CD4-positive, CD25-positive, alpha-beta regulatory T cell (primary cell): ENCODE measurements at regions not wholly inside any gene's neighbourhood (a gene's known extent, or its start where the extent isn't known, plus 50 kb on each side); places are given as distances from the start of the nearest gene placed in this dataset.
A peak's percentile ranks its signal among the peaks of the same experiment; 100 is the strongest.

Experiments
- ATAC-seq, 2 donors: fragments of 150-1000 bp; cut with Tn5 transposase; one replicate each; pipeline ENCODE4 v1.10.0; 2021; ENCODE audit warnings: low read depth in 2 of 2, moderate number of reproducible peaks in 2 of 2, moderate library complexity in 1 of 2
- DNase-seq, 3 donors: peaks; one replicate each; pipeline versions ENCODE4 v3.0.0 to v3.0.0-alpha.2; 2012 to 2022; ENCODE audit warnings: mixed read lengths in 1 of 3
- H3K27ac ChIP-seq: one replicate; pipeline ENCODE4 v1.7.0; 2013; ENCODE audit warnings: mild to moderate bottlenecking, low read length; ENCODE audit not compliant: insufficient read depth, poor library complexity, severe bottlenecking
- H3K27me3 ChIP-seq: one replicate; pipeline ENCODE4 v1.7.0; 2013; ENCODE audit warnings: low read length; ENCODE audit not compliant: control insufficient read depth, insufficient read depth
- H3K36me3 ChIP-seq: one replicate; pipeline ENCODE4 v1.7.0; 2013; ENCODE audit warnings: mild to moderate bottlenecking, low read length, moderate library complexity; ENCODE audit not compliant: control insufficient read depth, insufficient read depth
- H3K4me1 ChIP-seq: 2 replicates; pipeline ENCODE4 v1.7.0; 2013; ENCODE audit warnings: mild to moderate bottlenecking, low read length; ENCODE audit not compliant: insufficient read depth, control insufficient read depth, poor library complexity, severe bottlenecking
- H3K4me3 ChIP-seq: one replicate; pipeline ENCODE4 v1.7.0; 2013; ENCODE audit warnings: low read depth, mild to moderate bottlenecking, low read length, moderate library complexity
- H3K9me3 ChIP-seq, 2 experiments: 1 replicate in 1 of 2; 2 replicates in 1 of 2; pipeline ENCODE4 v1.7.0; 2013; ENCODE audit warnings: low read length in 2 of 2, mild to moderate bottlenecking in 1 of 2, moderate library complexity in 1 of 2; ENCODE audit not compliant: control insufficient read depth in 2 of 2
- H3K27ac Mint-ChIP-seq, 3 donors: one replicate each; pipeline ENCODE4 v1.8.0; 2020 to 2022; ENCODE audit warnings: mild to moderate bottlenecking in 3 of 3, mixed read lengths in 3 of 3, moderate library complexity in 2 of 3
- H3K27me3 Mint-ChIP-seq: one replicate; pipeline ENCODE4 v1.8.0; 2022; ENCODE audit warnings: mild to moderate bottlenecking, mixed read lengths
- H3K36me3 Mint-ChIP-seq: one replicate; pipeline ENCODE4 v1.8.0; 2020; ENCODE audit warnings: mixed read lengths
- H3K4me1 Mint-ChIP-seq, 4 donors: one replicate each; pipeline ENCODE4 v1.8.0; 2020 to 2022; ENCODE audit warnings: mixed read lengths in 4 of 4, mild to moderate bottlenecking in 1 of 4
- H3K4me3 Mint-ChIP-seq, 4 donors: one replicate each; pipeline ENCODE4 v1.8.0; 2020 to 2022; ENCODE audit warnings: mild to moderate bottlenecking in 4 of 4, mixed read lengths in 4 of 4, moderate library complexity in 3 of 4
- H3K9me3 Mint-ChIP-seq, 7 donors: one replicate each; pipeline ENCODE4 v1.8.0; 2020 to 2022; ENCODE audit warnings: mixed read lengths in 7 of 7, mild to moderate bottlenecking in 3 of 7, moderate library complexity in 2 of 7

DNA sequence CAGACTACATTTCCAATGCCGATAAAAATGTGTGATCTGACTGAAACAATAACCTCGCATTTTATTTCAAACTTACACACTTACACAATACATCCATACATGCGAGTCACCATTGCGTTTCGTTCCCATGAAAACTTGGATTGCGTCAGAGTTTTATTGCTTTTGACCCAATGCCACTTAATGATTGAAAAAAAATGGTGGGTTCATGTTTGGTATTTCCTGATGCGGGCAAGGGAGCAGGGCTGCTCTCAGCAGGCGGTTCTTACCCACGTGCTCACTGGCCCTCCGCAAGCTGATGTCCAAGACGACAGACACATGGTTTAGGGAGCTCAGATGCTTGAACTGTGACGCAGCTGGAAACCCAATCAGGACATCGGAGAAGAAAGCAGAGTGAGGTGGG is 281.0 kb upstream of the SULF2 start:
- ATAC-seq (no peak), DNase-seq (no peak)
- Histone ChIP-seq H3K36me3 (no peaks in the 10 kb centered on the region), H3K9me3 (no peaks in the 10 kb centered on the region), H3K27me3 (no peaks in the 10 kb centered on the region), H3K4me1 (no peaks in the 10 kb centered on the region), H3K27ac (no peak overlapping the region), H3K4me3 (no peak overlapping the region)
- Mint-ChIP-seq H3K9me3 (peaks cover 0 to 2% (median 0%) of the 10 kb centered on the region in 7 donors), H3K27me3 (peaks cover 7% of the 10 kb centered on the region), H3K4me1 (no peaks in the 10 kb centered on the region), H3K4me3 (no peak overlapping the region), H3K27ac (no peak overlapping the region), H3K36me3 (no peaks in the 10 kb centered on the region)

DNA sequence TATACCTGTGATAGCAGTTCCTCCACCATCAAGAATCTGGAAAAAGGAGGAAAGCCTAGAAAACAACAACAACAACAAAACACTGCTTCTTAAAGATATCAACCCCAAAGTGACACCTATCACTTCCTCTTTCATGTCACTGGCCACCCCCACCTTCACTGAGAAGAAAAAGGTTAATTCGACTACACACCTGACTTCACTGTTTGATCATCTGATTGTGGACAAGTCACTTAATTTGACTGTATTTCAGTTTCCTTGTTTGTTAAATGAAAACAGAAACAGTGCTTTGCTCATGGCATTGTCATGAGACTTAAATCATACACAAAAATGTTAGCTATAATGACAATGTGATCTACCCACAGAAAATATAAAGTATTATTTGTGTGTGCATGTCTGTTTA is 280.6 kb upstream of the SULF2 start:
- Mint-ChIP-seq H3K4me3 (no peak overlapping the region), H3K4me1 (no peaks in the 10 kb centered on the region), H3K36me3 (no peaks in the 10 kb centered on the region), H3K27ac (no peak overlapping the region), H3K9me3 (peaks cover 0 to 2% (median 0%) of the 10 kb centered on the region in 7 donors), H3K27me3 (peaks cover 7% of the 10 kb centered on the region)
- Histone ChIP-seq H3K4me3 (no peak overlapping the region), H3K9me3 (no peaks in the 10 kb centered on the region), H3K4me1 (no peaks in the 10 kb centered on the region), H3K36me3 (no peaks in the 10 kb centered on the region), H3K27ac (no peak overlapping the region), H3K27me3 (no peaks in the 10 kb centered on the region)
- no peak for DNase-seq
- ATAC-seq = no peak

DNA sequence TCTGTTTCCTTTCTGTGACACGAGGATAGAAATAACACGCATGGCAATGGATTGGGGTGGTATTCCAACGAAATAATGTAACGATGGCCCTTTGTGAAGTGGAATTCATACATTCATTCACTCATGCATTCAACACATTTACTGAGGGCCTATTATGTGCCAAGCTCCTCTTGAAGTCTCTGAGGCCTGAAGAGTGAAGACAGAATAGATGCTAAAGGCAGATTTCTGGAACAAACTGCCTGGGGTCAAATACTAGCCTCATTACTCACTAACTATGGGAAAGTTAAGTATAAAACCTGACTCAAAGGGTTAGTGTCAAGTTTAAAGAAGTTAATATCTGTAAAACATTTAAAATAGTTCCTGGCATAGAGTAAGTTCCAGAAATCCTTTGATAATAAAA is 279.6 kb upstream of the SULF2 start:
- H3K4me1 Mint-ChIP-seq = no peaks in the 10 kb centered on the region
- H3K27me3 ChIP-seq = no peaks in the 10 kb centered on the region
- DNase-seq (no peak), ATAC-seq (no peak)
- peaks cover 7% of the 10 kb centered on the region for H3K27me3 Mint-ChIP-seq
- H3K36me3 ChIP-seq = no peaks in the 10 kb centered on the region
- H3K36me3 Mint-ChIP-seq = no peaks in the 10 kb centered on the region
- H3K9me3 ChIP-seq = no peaks in the 10 kb centered on the region
- H3K27ac ChIP-seq = no peak overlapping the region
- no peaks in the 10 kb centered on the region for H3K4me1 ChIP-seq
- H3K9me3 Mint-ChIP-seq = peaks cover 0 to 2% (median 0%) of the 10 kb centered on the region in 7 donors
- no peak overlapping the region for H3K27ac Mint-ChIP-seq
- H3K4me3 ChIP-seq = no peak overlapping the region
- H3K4me3 Mint-ChIP-seq = no peak overlapping the region

DNA sequence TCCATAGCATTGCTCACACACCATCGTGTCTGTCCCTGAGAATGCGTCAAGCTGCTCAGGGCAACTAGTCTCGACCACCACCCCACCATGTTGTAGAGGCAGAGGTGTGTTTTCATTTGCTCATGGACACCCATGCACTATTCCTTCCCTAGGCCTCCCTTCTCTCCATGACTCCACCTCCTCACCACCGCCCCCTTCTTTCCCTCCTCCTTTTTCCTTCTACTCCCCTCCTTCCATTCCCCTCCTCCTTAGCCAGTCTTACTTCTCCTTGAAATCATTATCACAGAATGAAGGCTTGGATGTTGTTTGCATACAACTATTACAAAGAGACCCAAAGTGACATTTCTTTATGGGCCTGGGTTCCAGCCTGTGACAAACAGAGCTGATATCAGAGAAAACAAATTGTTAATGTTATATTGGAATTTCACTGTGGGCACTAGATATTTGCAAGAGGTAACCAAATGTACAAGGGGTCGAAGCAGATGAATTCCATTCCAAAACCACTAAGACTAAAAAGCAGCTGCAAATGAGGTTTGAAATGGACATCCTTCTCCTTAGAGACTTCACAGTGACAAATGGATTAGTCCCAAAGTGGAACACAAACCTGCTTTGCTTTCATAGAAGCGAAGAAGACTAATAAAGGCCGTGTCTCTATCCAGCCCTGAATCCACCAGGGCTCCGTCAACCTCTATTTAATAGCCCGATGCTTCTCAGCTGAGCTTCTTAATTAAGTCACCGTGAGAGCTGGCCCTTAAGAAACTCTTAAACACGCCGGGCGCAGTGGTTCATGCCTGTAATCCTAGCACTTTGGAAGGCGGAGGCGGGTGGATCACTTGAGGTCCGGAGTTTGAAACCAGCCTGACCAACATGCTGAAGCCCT is 275.8 kb upstream of the SULF2 start:
- no peaks in the 10 kb centered on the region for H3K36me3 ChIP-seq
- no peak overlapping the region for H3K4me3 ChIP-seq
- no peaks in the 10 kb centered on the region for H3K4me1 ChIP-seq
- ATAC-seq (no peak), DNase-seq (no peak)
- no peaks in the 10 kb centered on the region for H3K9me3 Mint-ChIP-seq
- H3K27ac Mint-ChIP-seq = no peak overlapping the region
- no peaks in the 10 kb centered on the region for H3K27me3 ChIP-seq
- no peaks in the 10 kb centered on the region for H3K36me3 Mint-ChIP-seq
- H3K4me3 Mint-ChIP-seq = no peak overlapping the region
- no peaks in the 10 kb centered on the region for H3K9me3 ChIP-seq
- H3K27ac ChIP-seq = no peak overlapping the region
- no peaks in the 10 kb centered on the region for H3K4me1 Mint-ChIP-seq
- H3K27me3 Mint-ChIP-seq = peaks cover 9% of the 10 kb centered on the region

DNA sequence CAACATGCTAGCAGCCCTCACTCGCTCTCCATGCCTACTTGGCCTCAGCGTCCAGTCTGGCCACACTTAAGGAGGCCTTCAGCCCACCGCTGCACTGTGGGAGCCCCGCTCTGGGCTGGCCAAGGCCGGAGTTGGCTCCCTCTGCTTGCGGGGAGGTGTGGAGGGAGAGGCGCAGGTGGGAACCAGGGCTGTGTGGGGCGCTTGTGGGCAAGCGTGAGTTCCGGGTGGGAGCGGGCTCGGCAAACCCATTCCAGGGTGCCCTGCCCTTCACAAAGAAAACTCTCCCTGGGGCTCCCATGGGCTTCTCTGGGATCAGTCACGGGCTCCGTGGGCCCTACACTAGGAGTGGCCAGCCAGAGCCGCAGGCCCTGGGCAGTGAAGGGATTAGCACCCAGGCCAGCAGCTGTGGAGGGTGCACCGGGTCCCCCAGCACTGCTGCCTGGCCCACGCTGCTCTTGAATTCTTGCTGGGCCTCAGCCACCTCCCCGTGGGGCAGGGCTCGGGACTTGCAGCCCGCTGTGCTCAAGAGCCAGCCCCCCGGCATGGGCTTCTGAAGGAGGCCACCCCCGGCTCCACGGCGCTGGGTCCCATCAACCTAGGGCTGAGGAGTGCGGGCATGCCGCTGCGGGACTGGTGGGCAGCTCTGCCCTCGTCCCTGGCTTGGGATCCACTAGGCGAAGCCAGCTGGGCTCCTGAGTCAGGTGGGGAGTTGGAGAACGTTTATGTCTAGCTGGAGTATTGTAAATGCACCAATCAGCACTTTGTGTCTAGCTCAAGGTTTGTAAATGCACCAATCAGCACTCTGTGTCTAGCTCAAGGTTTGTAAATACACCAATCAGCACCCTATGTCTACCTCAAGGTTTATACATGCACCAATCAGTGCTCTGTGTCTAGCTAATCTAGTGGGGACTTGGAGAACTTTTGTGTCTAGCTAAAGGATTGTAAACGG is 273.6 kb upstream of the SULF2 start:
- no peaks in the 10 kb centered on the region for H3K4me1 Mint-ChIP-seq
- H3K9me3 Mint-ChIP-seq = peaks cover 0 to 3% (median 0%) of the 10 kb centered on the region in 7 donors
- no peaks in the 10 kb centered on the region for H3K9me3 ChIP-seq
- peaks cover 9% of the 10 kb centered on the region for H3K27me3 Mint-ChIP-seq
- no peak overlapping the region for H3K4me3 ChIP-seq
- H3K36me3 Mint-ChIP-seq = no peaks in the 10 kb centered on the region
- no peaks in the 10 kb centered on the region for H3K4me1 ChIP-seq
- no peak overlapping the region for H3K4me3 Mint-ChIP-seq
- H3K27ac ChIP-seq = no peak overlapping the region
- no peak for DNase-seq
- H3K36me3 ChIP-seq = no peaks in the 10 kb centered on the region
- no peak for ATAC-seq
- no peak overlapping the region for H3K27ac Mint-ChIP-seq
- no peaks in the 10 kb centered on the region for H3K27me3 ChIP-seq

DNA sequence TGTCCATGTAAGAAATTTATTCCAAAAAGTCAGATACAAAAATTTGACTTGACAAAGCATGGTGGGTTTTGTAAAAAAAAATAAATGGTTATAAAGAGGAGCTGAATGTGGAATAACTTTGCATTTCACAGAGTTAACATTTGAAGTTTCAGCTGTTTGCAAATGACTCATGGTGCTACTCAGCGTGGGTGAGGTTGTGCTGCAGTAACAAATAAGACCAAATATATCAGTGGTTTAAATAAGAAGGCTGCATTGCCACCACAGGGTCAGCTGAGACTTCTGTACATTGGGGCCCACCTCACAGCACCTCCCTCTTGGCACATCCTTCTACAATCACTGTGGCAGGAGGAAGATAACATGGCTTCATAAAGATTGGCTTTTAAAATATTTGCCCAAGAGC is 272.5 kb upstream of the SULF2 start:
- Histone ChIP-seq H3K27ac (no peak overlapping the region), H3K4me1 (no peaks in the 10 kb centered on the region), H3K4me3 (no peak overlapping the region), H3K36me3 (no peaks in the 10 kb centered on the region), H3K9me3 (no peaks in the 10 kb centered on the region), H3K27me3 (no peaks in the 10 kb centered on the region)
- no peaks in the 10 kb centered on the region for H3K4me1 Mint-ChIP-seq
- H3K9me3 Mint-ChIP-seq = peaks cover 0 to 5% (median 0%) of the 10 kb centered on the region in 7 donors
- peak overlapping the region in 1 of 3 donors; percentile 56 for H3K27ac Mint-ChIP-seq
- no peaks in the 10 kb centered on the region for H3K36me3 Mint-ChIP-seq
- no peak for DNase-seq
- no peak overlapping the region for H3K4me3 Mint-ChIP-seq
- H3K27me3 Mint-ChIP-seq = peaks cover 5% of the 10 kb centered on the region
- no peak for ATAC-seq

DNA sequence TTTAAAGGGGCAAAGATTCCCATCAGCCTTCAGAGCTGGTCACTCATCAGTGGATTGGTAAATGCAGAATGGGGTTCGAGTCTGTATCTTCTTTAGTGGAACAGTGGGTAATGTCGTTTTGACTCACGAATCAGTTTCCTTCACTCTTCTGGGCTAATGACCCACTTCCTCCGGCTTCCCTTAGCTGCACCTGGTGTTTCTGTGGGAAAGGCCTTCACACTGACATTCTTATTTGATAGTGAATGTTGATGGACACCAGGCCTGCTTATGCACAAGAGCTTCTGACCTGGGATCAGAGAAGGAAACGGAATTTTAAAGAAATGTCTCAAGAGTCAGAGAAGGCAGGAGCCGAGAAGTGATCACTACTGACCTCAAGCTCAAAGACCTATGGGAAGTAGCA is 272.0 kb upstream of the SULF2 start:
- no peak for DNase-seq
- H3K27ac Mint-ChIP-seq = peak overlapping the region in 1 of 3 donors; percentile 56
- H3K36me3 ChIP-seq = no peaks in the 10 kb centered on the region

More for the DNA sequence above, 272.0 kb upstream of the SULF2 start:
- Histone ChIP-seq H3K27ac (no peak overlapping the region), H3K9me3 (no peaks in the 10 kb centered on the region), H3K4me3 (no peak overlapping the region), H3K4me1 (no peaks in the 10 kb centered on the region), H3K27me3 (no peaks in the 10 kb centered on the region)
- ATAC-seq = no peak
- Mint-ChIP-seq H3K4me1 (no peaks in the 10 kb centered on the region), H3K4me3 (no peak overlapping the region), H3K36me3 (no peaks in the 10 kb centered on the region), H3K27me3 (peaks cover 5% of the 10 kb centered on the region), H3K9me3 (peaks cover 0 to 5% (median 0%) of the 10 kb centered on the region in 7 donors)
